Activated T-helper 17 cell treated with anti-CD3 and anti-CD28 coated beads, Interleukin-2, amount 50 U/mL, for 72 hours (primary cell): ENCODE measurements at regions not wholly inside any gene's neighbourhood (a gene's known extent, or its start where the extent isn't known, plus 50 kb on each side); places are given as distances from the start of the nearest gene placed in this dataset.
"Not testable (repeated sequence)": the region's sequence is repeated elsewhere in the genome, so short reads cannot be mapped to it uniquely, and the experiment has no call there.

ENCODE experiments used
- ATAC-seq: fragments of 150-1000 bp; cut with Tn5 transposase; replicated peaks from 2 replicates; pipeline ENCODE4 v1.10.0; 2021; ENCODE audit warnings: mild to moderate bottlenecking, moderate library complexity
- H3K27ac Mint-ChIP-seq: one replicate; pipeline ENCODE4 v1.8.0; 2022; ENCODE audit warnings: mixed read lengths
- H3K27me3 Mint-ChIP-seq: one replicate; pipeline ENCODE4 v1.8.0; 2022; ENCODE audit warnings: mixed read lengths
- H3K36me3 Mint-ChIP-seq: one replicate; pipeline ENCODE4 v1.8.0; 2022; ENCODE audit warnings: low read depth, mild to moderate bottlenecking, mixed read lengths
- H3K4me1 Mint-ChIP-seq: one replicate; pipeline ENCODE4 v1.8.0; 2022; ENCODE audit warnings: mixed read lengths
- H3K4me3 Mint-ChIP-seq: one replicate; pipeline ENCODE4 v1.8.0; 2022; ENCODE audit warnings: mild to moderate bottlenecking, mixed read lengths
- H3K9me3 Mint-ChIP-seq: one replicate; pipeline ENCODE4 v1.8.0; 2022; ENCODE audit warnings: mixed read lengths

DNA sequence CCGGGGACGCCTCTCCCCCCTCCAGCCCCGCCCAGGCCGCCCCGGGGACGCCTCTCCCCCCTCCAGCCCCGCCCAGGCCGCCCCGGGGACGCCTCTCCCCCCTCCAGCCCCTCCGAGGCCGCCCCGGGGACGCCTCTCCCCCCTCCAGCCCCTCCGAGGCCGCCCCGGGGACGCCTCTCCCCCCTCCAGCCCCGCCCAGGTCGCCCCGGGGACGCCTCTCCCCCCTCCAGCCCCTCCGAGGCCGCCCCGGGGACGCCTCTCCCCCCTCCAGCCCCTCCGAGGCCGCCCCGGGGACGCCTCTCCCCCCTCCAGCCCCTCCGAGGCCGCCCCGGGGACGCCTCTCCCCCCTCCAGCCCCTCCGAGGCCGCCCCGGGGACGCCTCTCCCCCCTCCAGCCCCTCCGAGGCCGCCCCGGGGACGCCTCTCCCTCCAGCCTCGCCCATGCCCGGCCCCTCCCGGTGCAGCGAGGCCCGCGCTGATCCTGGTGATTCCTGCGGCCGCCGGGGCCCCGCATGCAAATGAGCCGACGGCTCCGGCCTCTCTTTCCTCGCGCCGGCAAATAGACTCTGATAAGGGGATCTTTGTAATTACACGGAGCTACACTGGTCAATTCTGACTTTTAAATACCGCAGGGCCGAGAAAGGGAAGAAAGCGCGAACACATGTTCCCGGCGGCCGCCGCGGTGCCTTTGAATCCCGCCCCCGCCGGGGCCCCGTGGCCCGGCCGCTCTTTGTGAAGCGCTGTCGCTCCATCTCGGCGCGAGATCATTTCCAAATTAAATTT is 114.7 kb upstream of the NKX1-1 start:
- Mint-ChIP-seq H3K4me3 (peak overlapping the region; percentile 45), H3K27me3 (peaks cover 10% of the 10 kb centered on the region)
- H3K27ac Mint-ChIP-seq, H3K9me3 Mint-ChIP-seq, H3K36me3 Mint-ChIP-seq, H3K4me1 Mint-ChIP-seq: not testable (repeated sequence)
- ATAC-seq: peak; percentile 62

- ATAC-seq: no peak
- no peak overlapping the region for H3K27ac Mint-ChIP-seq
- H3K4me3 Mint-ChIP-seq: peak overlapping the region; percentile 33
- H3K9me3 Mint-ChIP-seq: no peaks in the 10 kb centered on the region
- H3K4me1 Mint-ChIP-seq: no peaks in the 10 kb centered on the region
- peaks cover 10% of the 10 kb centered on the region for H3K27me3 Mint-ChIP-seq
- no peaks in the 10 kb centered on the region for H3K36me3 Mint-ChIP-seq
These were observed 113.8 kb upstream of the NKX1-1 start for GRCh38 chr4:1519787-1520661.

DNA sequence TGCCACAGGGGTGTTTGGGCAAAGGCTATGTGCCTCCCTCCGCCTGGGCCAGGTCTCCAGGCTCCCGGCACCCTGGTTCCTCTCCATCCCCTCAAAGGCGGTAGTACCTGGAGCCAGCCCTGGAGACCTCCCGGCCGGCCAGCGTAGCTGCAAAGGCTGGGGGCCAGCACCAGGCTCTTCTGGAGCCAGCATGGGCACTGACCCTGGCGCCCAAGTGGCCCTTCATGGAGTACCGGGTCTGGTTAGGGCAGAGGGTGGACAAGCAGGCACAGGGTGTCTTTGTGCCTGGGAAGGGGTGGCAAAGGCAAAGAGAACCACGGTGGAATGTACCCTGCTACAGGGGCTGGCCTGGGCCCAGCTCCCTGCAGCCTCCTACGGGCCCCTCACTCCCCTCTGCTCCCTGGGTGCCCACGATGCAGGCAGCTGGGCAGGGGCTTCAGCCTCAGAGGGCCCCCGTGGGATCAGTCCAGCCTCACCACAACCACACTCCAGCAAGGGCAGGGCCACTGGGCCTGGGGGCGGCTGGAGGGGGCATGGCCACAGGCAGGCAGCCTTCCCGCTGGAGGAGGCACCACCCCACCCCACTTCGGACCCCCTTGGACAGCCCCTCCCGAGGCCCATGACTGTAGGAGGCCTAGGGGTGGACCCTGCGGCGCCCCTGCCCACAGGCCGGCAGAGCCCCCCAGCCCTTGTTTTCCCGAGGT is 112.9 kb upstream of the NKX1-1 start:
- H3K27me3 Mint-ChIP-seq: peaks cover 10% of the 10 kb centered on the region
- peak overlapping the region; percentile 33 for H3K4me3 Mint-ChIP-seq
- no peak overlapping the region for H3K27ac Mint-ChIP-seq
- ATAC-seq: no peak
- H3K9me3 Mint-ChIP-seq: no peaks in the 10 kb centered on the region
- no peaks in the 10 kb centered on the region for H3K36me3 Mint-ChIP-seq
- no peaks in the 10 kb centered on the region for H3K4me1 Mint-ChIP-seq

GRCh38 chr4:1517592-1518411 is 111.6 kb upstream of the NKX1-1 start:
- H3K9me3 Mint-ChIP-seq: no peaks in the 10 kb centered on the region
- H3K4me1 Mint-ChIP-seq: no peaks in the 10 kb centered on the region
- ATAC-seq: no peak
- no peak overlapping the region for H3K4me3 Mint-ChIP-seq
- no peak overlapping the region for H3K27ac Mint-ChIP-seq
- H3K27me3 Mint-ChIP-seq: peaks cover 4% of the 10 kb centered on the region
- H3K36me3 Mint-ChIP-seq: no peaks in the 10 kb centered on the region

DNA sequence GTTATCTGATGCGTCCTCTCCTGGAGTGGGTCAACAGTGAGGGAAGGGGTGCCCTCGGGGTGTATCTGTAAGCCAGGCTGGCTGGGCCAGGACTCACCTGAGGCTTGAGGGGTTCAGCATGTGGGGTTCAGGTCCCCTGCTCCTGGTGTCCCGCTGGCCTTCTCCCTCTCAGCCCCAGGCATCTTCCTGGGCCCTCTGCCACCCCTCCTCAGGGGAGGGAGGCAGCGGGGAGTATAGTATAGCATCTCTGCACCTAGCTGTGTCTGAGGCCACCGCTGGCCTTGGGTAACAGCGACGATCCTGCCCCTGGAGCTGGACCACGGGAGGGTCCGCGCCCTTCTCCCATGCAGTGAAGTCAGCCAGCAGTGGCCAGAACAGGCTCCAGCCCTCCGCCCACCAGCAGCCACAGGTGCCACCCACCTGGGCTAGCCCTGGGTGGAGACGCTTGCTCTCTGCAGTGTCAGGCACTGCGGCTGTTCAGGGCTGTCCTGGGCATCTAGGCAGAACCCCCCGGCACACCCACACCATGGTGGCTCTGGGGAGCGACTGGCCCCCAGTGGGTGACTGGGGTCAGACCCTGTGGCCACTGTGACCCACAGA is 110.7 kb upstream of the NKX1-1 start:
- Mint-ChIP-seq H3K9me3 (no peaks in the 10 kb centered on the region), H3K27ac (no peak overlapping the region), H3K4me3 (no peak overlapping the region), H3K36me3 (no peaks in the 10 kb centered on the region), H3K4me1 (no peaks in the 10 kb centered on the region), H3K27me3 (peaks cover 4% of the 10 kb centered on the region)
- no peak for ATAC-seq

GRCh38 chr4:1516261-1516660 is 110.0 kb upstream of the NKX1-1 start:
- Mint-ChIP-seq H3K27me3 (peaks cover 4% of the 10 kb centered on the region), H3K4me3 (no peak overlapping the region), H3K4me1 (no peaks in the 10 kb centered on the region), H3K36me3 (no peaks in the 10 kb centered on the region), H3K27ac (no peak overlapping the region), H3K9me3 (no peaks in the 10 kb centered on the region)
- ATAC-seq: no peak

DNA sequence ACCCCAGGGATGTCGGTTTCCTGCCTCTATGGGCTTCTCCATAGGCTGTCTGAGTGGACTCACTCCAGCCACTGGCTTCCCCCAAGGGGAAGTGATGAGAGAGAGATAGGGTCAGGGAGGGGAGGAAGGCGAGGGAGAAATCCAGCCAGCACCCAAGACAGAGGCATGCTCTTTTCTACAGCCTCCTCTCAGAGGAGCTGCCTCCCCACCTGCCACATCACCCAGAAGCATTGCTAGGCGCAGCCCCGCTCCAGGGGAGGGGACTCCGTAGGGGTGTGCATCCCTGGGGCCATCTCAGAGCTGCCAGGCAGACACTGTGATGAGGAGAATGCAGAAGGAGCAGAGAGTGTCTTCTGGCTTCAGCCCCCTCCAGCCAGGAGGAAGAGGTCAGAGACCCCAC is 109.5 kb upstream of the NKX1-1 start:
- Mint-ChIP-seq H3K36me3 (no peaks in the 10 kb centered on the region), H3K27ac (no peak overlapping the region), H3K4me3 (no peak overlapping the region), H3K4me1 (no peaks in the 10 kb centered on the region), H3K27me3 (peaks cover 4% of the 10 kb centered on the region), H3K9me3 (no peaks in the 10 kb centered on the region)
- ATAC-seq: no peak

- Mint-ChIP-seq H3K9me3 (no peaks in the 10 kb centered on the region), H3K36me3 (no peaks in the 10 kb centered on the region), H3K4me3 (no peak overlapping the region), H3K27ac (no peak overlapping the region), H3K27me3 (peaks cover 4% of the 10 kb centered on the region), H3K4me1 (no peaks in the 10 kb centered on the region)
- ATAC-seq: no peak
These were observed 108.9 kb upstream of the NKX1-1 start for GRCh38 chr4:1515156-1515555.

DNA sequence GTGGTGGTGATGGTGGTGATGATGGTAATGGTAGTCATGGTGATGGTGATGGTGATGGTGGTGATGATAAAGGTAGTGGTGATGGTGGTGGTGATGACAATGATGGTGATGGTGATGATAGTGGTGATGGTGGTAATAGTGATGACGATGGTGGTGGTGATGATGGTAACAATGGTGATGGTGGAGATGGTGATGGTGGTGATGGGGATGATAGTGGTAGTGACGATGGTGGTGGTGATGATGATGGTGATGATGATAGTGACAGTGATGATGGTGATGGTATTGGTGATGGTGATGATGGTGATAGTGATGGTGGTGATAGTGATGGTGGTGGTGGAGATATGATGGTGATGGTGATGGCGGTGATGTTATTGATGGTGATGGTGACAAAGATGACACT is 108.4 kb upstream of the NKX1-1 start:
- Mint-ChIP-seq H3K27ac (no peak overlapping the region), H3K9me3 (no peaks in the 10 kb centered on the region), H3K27me3 (peaks cover 1% of the 10 kb centered on the region), H3K4me3 (no peak overlapping the region), H3K36me3 (no peaks in the 10 kb centered on the region), H3K4me1 (no peaks in the 10 kb centered on the region)
- ATAC-seq: no peak

DNA sequence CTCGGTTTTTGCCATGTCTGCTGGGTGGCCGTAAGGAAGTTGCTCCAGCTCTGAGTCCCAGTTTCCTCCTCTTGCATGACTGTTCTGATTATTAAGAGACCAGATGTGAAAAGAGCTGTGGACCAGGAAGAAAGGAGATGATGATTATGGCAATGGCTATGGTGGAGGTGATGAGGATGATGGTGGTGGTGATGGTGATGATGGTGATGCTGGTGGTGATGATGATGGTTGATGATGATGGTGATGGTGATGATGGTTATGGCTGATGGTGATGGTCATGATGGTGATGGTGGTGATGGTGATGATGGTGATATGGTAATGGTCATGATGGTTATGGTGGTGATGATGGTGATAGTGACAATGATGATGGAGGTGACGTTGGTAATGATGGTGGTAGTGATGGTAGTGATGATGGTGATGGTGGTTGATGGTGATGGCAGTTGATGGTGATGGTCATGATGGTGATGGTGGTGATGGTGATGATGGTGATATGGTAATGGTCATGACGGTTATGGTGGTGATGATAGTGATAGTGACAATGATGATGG is 107.8 kb upstream of the NKX1-1 start:
- Mint-ChIP-seq H3K36me3 (no peaks in the 10 kb centered on the region), H3K27me3 (no peaks in the 10 kb centered on the region), H3K4me3 (no peak overlapping the region), H3K27ac (no peak overlapping the region), H3K4me1 (no peaks in the 10 kb centered on the region), H3K9me3 (no peaks in the 10 kb centered on the region)
- ATAC-seq: no peak

GRCh38 chr4:1512738-1513660 is 106.8 kb upstream of the NKX1-1 start:
- Mint-ChIP-seq H3K27me3 (peaks cover under 1% of the 10 kb centered on the region), H3K9me3 (no peaks in the 10 kb centered on the region), H3K4me3 (no peak overlapping the region), H3K27ac (no peak overlapping the region), H3K36me3 (no peaks in the 10 kb centered on the region), H3K4me1 (no peaks in the 10 kb centered on the region)
- ATAC-seq: peak; percentile 59

DNA sequence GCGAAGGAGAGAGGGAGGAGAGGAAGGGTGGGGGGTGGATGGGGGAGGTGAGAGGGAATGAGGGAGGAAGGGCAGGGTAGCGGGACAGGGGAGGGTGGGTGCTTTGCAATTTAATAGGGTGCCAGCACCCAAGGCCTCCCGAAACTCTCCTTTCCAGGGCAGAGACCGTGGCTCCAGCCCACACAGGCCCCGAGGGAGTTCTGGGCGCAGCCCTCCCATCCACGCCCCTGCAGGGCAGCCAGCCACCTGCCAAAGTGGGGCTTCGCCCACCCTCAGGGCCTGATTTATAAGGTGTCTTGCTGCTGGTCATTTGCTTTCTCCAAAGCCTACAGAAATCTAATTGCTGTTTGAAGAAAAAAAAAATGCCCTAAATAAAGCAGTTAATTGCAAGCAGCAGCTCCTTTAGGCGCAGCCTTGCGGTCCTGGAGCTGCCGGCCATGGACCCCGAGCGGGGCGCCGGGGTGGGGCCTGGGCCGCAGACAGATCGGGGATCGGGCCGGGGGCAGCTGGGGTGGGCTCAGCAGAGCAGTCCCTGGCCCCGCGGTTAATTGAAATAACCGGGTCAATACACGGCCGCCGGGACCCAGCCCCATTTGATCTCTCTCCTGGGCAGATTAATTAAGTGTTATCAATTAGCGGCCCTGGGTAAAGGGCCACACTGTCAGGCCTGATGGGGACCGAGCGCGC is 106.0 kb upstream of the NKX1-1 start:
- Mint-ChIP-seq H3K27ac (no peak overlapping the region), H3K9me3 (no peaks in the 10 kb centered on the region), H3K4me1 (no peaks in the 10 kb centered on the region), H3K4me3 (no peak overlapping the region), H3K36me3 (no peaks in the 10 kb centered on the region), H3K27me3 (peaks cover 5% of the 10 kb centered on the region)
- ATAC-seq: no peak
